ENCODE measurements at regions not wholly inside any gene's neighbourhood (a gene's known extent, or its start where the extent isn't known, plus 50 kb on each side); places are given as distances from the start of the nearest gene placed in this dataset.

GRCh38 chr16:65308506-65308905, 186.6 kb upstream of the CDH11 start:
- intact Hi-C loops (cut with DNase I; ENCODE audit: low total_unique reads) = no loop called here
- no peak for TF ChIP-seq POLR2A (IDR thresholded peaks at IDR 0.05)
- no peak for TF ChIP-seq CTCF (IDR thresholded peaks at IDR 0.05)
- TF ChIP-seq POLR2AphosphoS5 (IDR thresholded peaks at IDR 0.05) = no peak
- Histone ChIP-seq H3K4me3 (no peak overlapping the region), H3K4me1 (no peaks in the 10 kb centered on the region), H3K36me3 (no peaks in the 10 kb centered on the region), H3K9me3 (no peaks in the 10 kb centered on the region), H3K27me3 (no peaks in the 10 kb centered on the region), H3K27ac (no peak overlapping the region)
- DNase-seq (ENCODE audit: low spot score in 2 of 2) = no peak

GRCh38 chr16:65307286-65307685, 185.4 kb upstream of the CDH11 start:
- TF ChIP-seq CTCF (IDR thresholded peaks at IDR 0.05) (no peak), POLR2A (IDR thresholded peaks at IDR 0.05) (no peak), POLR2AphosphoS5 (IDR thresholded peaks at IDR 0.05) (no peak)
- Histone ChIP-seq H3K4me3 (no peak overlapping the region), H3K36me3 (no peaks in the 10 kb centered on the region), H3K27ac (no peak overlapping the region), H3K9me3 (no peaks in the 10 kb centered on the region), H3K27me3 (no peaks in the 10 kb centered on the region), H3K4me1 (no peaks in the 10 kb centered on the region)
- no peak for DNase-seq (ENCODE audit: low spot score in 2 of 2)
- intact Hi-C loops (cut with DNase I; ENCODE audit: low total_unique reads) = no loop called here

GRCh38 chr16:65306722-65307121, 184.9 kb upstream of the CDH11 start:
- intact Hi-C loops (cut with DNase I; ENCODE audit: low total_unique reads) = no loop called here
- H3K36me3 ChIP-seq = no peaks in the 10 kb centered on the region
- TF ChIP-seq POLR2A (IDR thresholded peaks at IDR 0.05) = no peak
- no peaks in the 10 kb centered on the region for H3K4me1 ChIP-seq
- DNase-seq (ENCODE audit: low spot score in 2 of 2) = no peak
- no peak overlapping the region for H3K4me3 ChIP-seq
- no peak overlapping the region for H3K27ac ChIP-seq
- no peaks in the 10 kb centered on the region for H3K9me3 ChIP-seq
- H3K27me3 ChIP-seq = no peaks in the 10 kb centered on the region

GRCh38 chr16:65306300-65306699, 184.4 kb upstream of the CDH11 start:
- no peaks in the 10 kb centered on the region for H3K36me3 ChIP-seq
- H3K4me3 ChIP-seq = no peak overlapping the region
- no peak for DNase-seq (ENCODE audit: low spot score in 2 of 2)
- H3K27ac ChIP-seq = no peak overlapping the region
- TF ChIP-seq CTCF (IDR thresholded peaks at IDR 0.05) = no peak
- no peak for TF ChIP-seq POLR2A (IDR thresholded peaks at IDR 0.05)
- TF ChIP-seq POLR2AphosphoS5 (IDR thresholded peaks at IDR 0.05) = no peak
- H3K9me3 ChIP-seq = no peaks in the 10 kb centered on the region
- no peaks in the 10 kb centered on the region for H3K27me3 ChIP-seq
- intact Hi-C loops (cut with DNase I; ENCODE audit: low total_unique reads) = no loop called here
- no peaks in the 10 kb centered on the region for H3K4me1 ChIP-seq

GRCh38 chr16:65305266-65305959, 183.6 kb upstream of the CDH11 start:
- Histone ChIP-seq H3K27ac (no peak overlapping the region), H3K27me3 (no peaks in the 10 kb centered on the region), H3K9me3 (no peaks in the 10 kb centered on the region), H3K36me3 (no peaks in the 10 kb centered on the region), H3K4me1 (no peaks in the 10 kb centered on the region), H3K4me3 (no peak overlapping the region)
- no peak for DNase-seq (ENCODE audit: low spot score in 2 of 2)
- intact Hi-C loops (cut with DNase I; ENCODE audit: low total_unique reads) = no loop called here
- TF ChIP-seq POLR2AphosphoS5 (IDR thresholded peaks at IDR 0.05) (no peak), POLR2A (IDR thresholded peaks at IDR 0.05) (no peak), CTCF (IDR thresholded peaks at IDR 0.05) (no peak)

GRCh38 chr16:65301029-65301428, 179.2 kb upstream of the CDH11 start:
- no peak for TF ChIP-seq POLR2A (IDR thresholded peaks at IDR 0.05)
- no peak for TF ChIP-seq POLR2AphosphoS5 (IDR thresholded peaks at IDR 0.05)
- TF ChIP-seq CTCF (IDR thresholded peaks at IDR 0.05) = no peak
- intact Hi-C loops (cut with DNase I; ENCODE audit: low total_unique reads) = no loop called here
- DNase-seq (ENCODE audit: low spot score in 2 of 2) = no peak
- no peaks in the 10 kb centered on the region for H3K27me3 ChIP-seq
- H3K4me3 ChIP-seq = no peak overlapping the region
- no peaks in the 10 kb centered on the region for H3K36me3 ChIP-seq
- H3K4me1 ChIP-seq = no peaks in the 10 kb centered on the region
- no peak overlapping the region for H3K27ac ChIP-seq
- H3K9me3 ChIP-seq = no peaks in the 10 kb centered on the region

All from breast epithelium (tissue), 4 donors.